ENCODE measurements at regions not wholly inside any gene's neighbourhood (a gene's known extent, or its start where the extent isn't known, plus 50 kb on each side); places are given as distances from the start of the nearest gene placed in this dataset.

- DNase-seq (ENCODE audit: low spot score in 2 of 2) = no peak
- Histone ChIP-seq H3K4me3 (no peak overlapping the region), H3K9me3 (no peaks in the 10 kb centered on the region), H3K27me3 (ENCODE audit: low read depth) (no peaks in the 10 kb centered on the region), H3K4me1 (peaks cover 3% of the 10 kb centered on the region; the same call in 1 of the 2 replicates), H3K36me3 (replicated peaks) (no peaks in the 10 kb centered on the region)
- in situ Hi-C loops (cut with MboI; ENCODE audit: low sequenced_read_pairs) = no loop called here
Measured at GRCh38 chr18:55786651-55787272, 198.8 kb upstream of the TCF4 start.

- H3K36me3 ChIP-seq (replicated peaks) = no peaks in the 10 kb centered on the region
- H3K4me1 ChIP-seq = peaks cover 11% of the 10 kb centered on the region
- H3K4me3 ChIP-seq = no peak overlapping the region
- in situ Hi-C loops (cut with MboI; ENCODE audit: low sequenced_read_pairs) = no loop called here
- no peaks in the 10 kb centered on the region for H3K27me3 ChIP-seq (ENCODE audit: low read depth)
- DNase-seq (ENCODE audit: low spot score in 2 of 2) = peak in 1 of 2 experiments; percentile 16
- H3K9me3 ChIP-seq = no peaks in the 10 kb centered on the region
Measured at GRCh38 chr18:55783921-55784320, 195.9 kb upstream of the TCF4 start.

- Histone ChIP-seq H3K36me3 (replicated peaks) (no peaks in the 10 kb centered on the region), H3K27me3 (ENCODE audit: low read depth) (peaks cover 3% of the 10 kb centered on the region; the same call in 1 of the 2 replicates), H3K4me1 (peaks cover 13% of the 10 kb centered on the region), H3K9me3 (no peaks in the 10 kb centered on the region), H3K4me3 (no peak overlapping the region)
- DNase-seq (ENCODE audit: low spot score in 2 of 2) = peak; percentile 64 to 70
- in situ Hi-C loops (cut with MboI; ENCODE audit: low sequenced_read_pairs) = no loop called here
Measured at GRCh38 chr18:55781481-55781957, 193.5 kb upstream of the TCF4 start.

DNA sequence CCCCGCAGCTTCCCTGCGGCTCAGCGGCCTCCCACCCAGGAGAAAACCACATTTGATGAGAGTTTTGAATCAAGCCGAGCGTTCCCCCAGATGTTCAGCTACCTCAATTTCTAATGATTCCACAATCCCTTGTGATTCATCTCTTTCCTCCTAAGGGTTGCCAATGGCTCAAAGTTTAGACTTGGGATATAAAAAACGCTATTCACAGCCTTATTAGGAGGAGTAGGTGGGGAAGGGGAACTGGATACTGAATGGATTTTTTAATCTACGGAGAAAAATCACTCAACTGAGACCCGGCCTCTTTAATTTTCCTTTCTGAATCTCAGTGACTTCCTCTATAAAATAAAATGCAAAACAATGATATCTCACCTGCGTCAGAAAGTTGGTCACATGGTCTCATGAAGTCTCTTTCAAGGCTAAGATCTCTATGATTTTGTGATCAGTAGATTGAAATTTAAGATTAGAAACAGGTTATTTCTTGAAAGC lies 192.6 kb upstream of the TCF4 start:
- in situ Hi-C loops (cut with MboI; ENCODE audit: low sequenced_read_pairs) = no loop called here

DNA sequence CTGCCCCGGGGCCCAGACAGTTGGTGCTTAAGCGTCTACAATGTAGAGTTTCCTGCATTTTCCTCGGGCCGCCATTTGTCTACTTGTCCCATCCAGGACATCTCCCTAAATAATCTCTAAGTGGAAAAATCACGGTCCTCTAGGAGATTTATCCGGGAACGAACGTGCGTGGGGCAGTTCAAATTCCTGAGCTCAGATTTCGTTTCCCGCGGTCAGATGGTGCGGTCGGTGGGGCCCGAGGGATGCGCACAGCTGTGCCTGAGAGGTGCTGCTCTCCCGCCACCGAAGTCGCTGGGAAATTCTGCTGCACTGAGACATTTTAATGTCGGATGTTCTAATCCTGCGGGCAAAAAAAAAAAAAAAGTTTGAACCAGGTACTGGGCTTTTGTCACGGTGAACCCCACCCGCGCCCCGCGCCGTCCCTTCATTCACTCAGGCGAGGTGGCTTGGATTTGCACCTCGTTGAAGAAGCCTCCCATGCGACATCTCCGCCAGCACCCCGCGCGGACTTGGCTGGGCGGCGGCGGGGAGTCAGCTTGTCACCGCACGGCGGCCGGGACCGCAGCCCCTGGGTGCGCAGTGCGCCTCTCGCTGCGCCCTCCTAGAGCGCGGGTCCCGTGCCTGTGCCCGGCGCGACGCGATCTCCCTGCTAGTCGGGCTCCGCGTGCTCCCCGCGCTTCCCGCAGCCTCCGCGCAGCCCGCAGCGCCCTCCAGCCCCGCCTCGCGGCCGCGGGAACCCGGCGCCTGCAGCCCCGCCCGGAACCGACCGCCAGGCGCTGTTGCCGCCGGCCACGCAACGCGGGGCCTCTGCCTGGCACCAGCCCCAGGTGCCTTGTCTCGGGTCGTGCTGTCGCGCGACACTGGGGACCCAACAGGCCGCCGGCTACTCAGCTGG lies 191.9 kb upstream of the TCF4 start:
- no peaks in the 10 kb centered on the region for H3K9me3 ChIP-seq
- DNase-seq (ENCODE audit: low spot score in 2 of 2) = peak in 1 of 2 experiments; percentile 53
- H3K4me3 ChIP-seq = peak overlapping the region; percentile 23
- in situ Hi-C loops (cut with MboI; ENCODE audit: low sequenced_read_pairs) = no loop called here
- H3K4me1 ChIP-seq = peaks cover 13% of the 10 kb centered on the region
- H3K27me3 ChIP-seq (ENCODE audit: low read depth) = peaks cover 3% of the 10 kb centered on the region; the same call in 1 of the 2 replicates
- H3K36me3 ChIP-seq (replicated peaks) = no peaks in the 10 kb centered on the region

More for the DNA sequence above, 192.6 kb upstream of the TCF4 start:
- H3K4me3 ChIP-seq = peak overlapping the region; percentile 23; the same call in 1 of the 2 replicates
- no peak for DNase-seq (ENCODE audit: low spot score in 2 of 2)
- no peaks in the 10 kb centered on the region for H3K9me3 ChIP-seq
- H3K4me1 ChIP-seq = peaks cover 13% of the 10 kb centered on the region
- peaks cover 3% of the 10 kb centered on the region; the same call in 1 of the 2 replicates for H3K27me3 ChIP-seq (ENCODE audit: low read depth)
- H3K36me3 ChIP-seq (replicated peaks) = no peaks in the 10 kb centered on the region

DNA sequence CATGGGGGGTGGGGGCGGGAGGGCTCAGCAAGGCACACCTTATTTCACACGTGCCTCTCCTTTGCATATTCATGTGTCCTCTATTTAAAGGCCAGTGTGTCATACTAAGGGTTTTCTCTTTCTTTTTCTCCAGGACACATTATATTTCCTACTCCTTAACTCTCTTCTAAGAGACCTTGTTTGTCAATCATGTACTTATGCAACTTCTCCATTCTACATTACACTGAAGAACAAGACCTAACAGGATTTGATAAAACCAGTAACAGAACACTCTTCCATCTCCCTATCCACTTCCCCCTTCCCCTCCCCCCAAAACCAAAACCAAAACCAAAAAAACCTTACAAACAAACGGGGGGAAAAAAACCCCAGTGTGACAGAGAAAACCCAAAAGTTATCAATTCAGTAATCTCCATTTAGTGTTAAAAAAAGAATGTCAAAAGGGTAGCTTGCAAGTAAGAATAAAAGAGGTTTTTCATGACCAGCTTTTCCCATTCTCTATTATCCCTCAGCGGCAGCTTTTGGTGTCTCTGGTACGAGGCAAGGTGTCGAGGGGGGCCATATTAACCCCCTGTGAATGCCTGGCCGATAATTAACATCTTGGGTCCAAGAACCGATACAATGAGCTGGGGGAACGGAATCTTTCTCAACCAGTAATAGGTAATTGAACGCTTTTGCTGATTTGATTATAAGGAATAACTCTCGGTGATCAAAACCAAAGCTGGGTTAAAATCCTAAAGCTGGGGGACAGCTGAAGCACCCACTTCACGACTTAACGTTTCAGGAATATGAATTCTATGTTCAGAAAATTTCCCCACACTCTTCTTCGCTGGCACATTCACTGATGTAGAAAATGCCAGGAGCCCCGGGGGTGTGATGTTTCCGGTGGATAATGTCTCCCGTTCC lies 191.0 kb upstream of the TCF4 start:
- Histone ChIP-seq H3K4me1 (peaks cover 13% of the 10 kb centered on the region), H3K4me3 (peak overlapping the region; percentile 23), H3K27me3 (ENCODE audit: low read depth) (peaks cover 3% of the 10 kb centered on the region; the same call in 1 of the 2 replicates), H3K9me3 (no peaks in the 10 kb centered on the region), H3K36me3 (replicated peaks) (no peaks in the 10 kb centered on the region)
- no peak for DNase-seq (ENCODE audit: low spot score in 2 of 2)
- in situ Hi-C loops (cut with MboI; ENCODE audit: low sequenced_read_pairs) = no loop called here

DNA sequence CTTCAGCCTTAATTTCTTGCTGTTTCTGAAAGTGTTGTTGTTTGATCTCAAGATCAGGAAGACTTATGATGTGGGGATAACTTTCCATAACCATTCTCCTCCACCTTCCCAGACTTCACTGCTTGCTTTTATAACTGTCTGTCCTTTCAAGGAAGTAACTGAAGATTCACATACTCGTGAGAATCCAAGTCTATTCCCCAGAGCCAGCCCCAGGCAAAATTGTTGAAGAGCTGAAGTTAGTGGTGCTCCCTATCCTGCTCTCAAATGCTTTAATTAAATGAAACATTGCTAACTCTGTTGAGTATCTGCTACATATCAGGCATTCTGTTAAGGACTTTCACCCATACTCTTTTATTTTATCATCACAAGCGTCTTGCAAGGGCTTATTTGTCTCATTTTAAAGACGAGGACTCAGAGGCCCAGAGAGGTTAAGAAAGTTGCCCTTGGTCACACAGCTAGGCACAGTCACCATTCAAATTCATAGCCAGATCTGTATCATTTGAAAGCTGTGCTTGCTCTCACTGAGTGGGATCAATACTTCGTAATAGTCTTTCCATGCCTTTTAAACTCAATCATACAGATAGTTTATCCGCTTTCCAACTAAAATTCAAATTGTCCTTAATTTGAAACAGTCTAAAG lies 189.8 kb upstream of the TCF4 start:
- Histone ChIP-seq H3K9me3 (no peaks in the 10 kb centered on the region), H3K36me3 (replicated peaks) (no peaks in the 10 kb centered on the region), H3K27me3 (ENCODE audit: low read depth) (peaks cover 3% of the 10 kb centered on the region; the same call in 1 of the 2 replicates), H3K4me1 (peaks cover 13% of the 10 kb centered on the region), H3K4me3 (no peak overlapping the region)
- DNase-seq (ENCODE audit: low spot score in 2 of 2) = no peak
- in situ Hi-C loops (cut with MboI; ENCODE audit: low sequenced_read_pairs) = no loop called here

GRCh38 chr18:55775972-55776371 lies 188.0 kb upstream of the TCF4 start:
- no peak overlapping the region for H3K4me3 ChIP-seq
- in situ Hi-C loops (cut with MboI; ENCODE audit: low sequenced_read_pairs) = no loop called here
- H3K9me3 ChIP-seq = no peaks in the 10 kb centered on the region
- peaks cover 3% of the 10 kb centered on the region; the same call in 1 of the 2 replicates for H3K27me3 ChIP-seq (ENCODE audit: low read depth)
- no peak for DNase-seq (ENCODE audit: low spot score in 2 of 2)
- no peaks in the 10 kb centered on the region for H3K36me3 ChIP-seq (replicated peaks)
- H3K4me1 ChIP-seq = peaks cover 10% of the 10 kb centered on the region

GRCh38 chr18:55774505-55774904 lies 186.5 kb upstream of the TCF4 start:
- no peaks in the 10 kb centered on the region for H3K9me3 ChIP-seq

DNA sequence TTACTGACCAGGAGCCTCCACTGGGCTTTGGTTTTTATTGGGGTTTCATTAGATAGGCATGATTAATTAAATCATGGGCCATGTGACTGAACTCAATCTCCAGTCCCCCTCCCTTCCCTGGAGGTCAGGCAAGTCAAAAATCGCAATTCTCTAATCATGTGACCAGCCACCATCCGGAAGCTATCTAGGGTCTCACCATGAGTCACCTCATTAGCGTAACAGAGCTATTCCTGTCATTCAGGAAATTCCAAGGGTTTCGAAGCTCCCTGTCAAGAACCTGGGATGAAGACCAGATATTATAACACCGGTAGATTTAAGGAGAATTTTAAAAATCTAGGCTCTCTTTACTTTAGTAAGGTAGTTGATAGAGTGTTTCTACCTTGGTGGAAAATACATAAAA lies 180.3 kb upstream of the TCF4 start:
- Histone ChIP-seq H3K36me3 (replicated peaks) (no peaks in the 10 kb centered on the region), H3K4me1 (no peaks in the 10 kb centered on the region), H3K27me3 (ENCODE audit: low read depth) (no peaks in the 10 kb centered on the region), H3K9me3 (no peaks in the 10 kb centered on the region), H3K4me3 (no peak overlapping the region)
- in situ Hi-C loops (cut with MboI; ENCODE audit: low sequenced_read_pairs) = loop anchor here (25.0 kb wide), 1 partner anchor 531 kb away; no protein-coding TSS in a partner anchor
- no peak for DNase-seq (ENCODE audit: low spot score in 2 of 2)

More at GRCh38 chr18:55774505-55774904, 186.5 kb upstream of the TCF4 start:
- Histone ChIP-seq H3K27me3 (ENCODE audit: low read depth) (peaks cover 3% of the 10 kb centered on the region; the same call in 1 of the 2 replicates), H3K36me3 (replicated peaks) (no peaks in the 10 kb centered on the region), H3K4me1 (peaks cover 8% of the 10 kb centered on the region), H3K4me3 (no peak overlapping the region)
- in situ Hi-C loops (cut with MboI; ENCODE audit: low sequenced_read_pairs) = loop anchor here (25.0 kb wide), 1 partner anchor 537 kb away; no protein-coding TSS in a partner anchor
- no peak for DNase-seq (ENCODE audit: low spot score in 2 of 2)

DNA sequence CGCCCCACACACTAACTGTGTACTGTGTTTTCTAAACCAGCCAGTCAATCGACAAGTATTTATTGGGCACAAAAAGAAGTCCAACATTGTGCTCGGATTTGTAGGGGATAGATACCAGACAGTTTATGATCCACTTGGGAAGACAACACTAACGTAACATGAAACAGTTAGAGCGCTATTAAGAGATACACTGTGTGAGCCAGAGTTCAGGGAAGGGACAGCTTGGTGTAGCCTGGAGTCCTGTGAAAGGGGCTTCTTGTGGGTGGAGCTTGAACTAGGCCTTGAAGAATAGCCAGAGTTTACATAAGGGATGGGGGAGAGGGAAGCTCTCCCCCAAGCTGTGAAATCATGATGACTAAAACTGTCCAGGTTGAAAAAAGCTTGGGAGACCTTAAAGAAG lies 176.4 kb upstream of the TCF4 start:
- Histone ChIP-seq H3K36me3 (replicated peaks) (no peaks in the 10 kb centered on the region), H3K27me3 (ENCODE audit: low read depth) (no peaks in the 10 kb centered on the region), H3K4me1 (no peaks in the 10 kb centered on the region), H3K4me3 (no peak overlapping the region), H3K9me3 (no peaks in the 10 kb centered on the region)
- in situ Hi-C loops (cut with MboI; ENCODE audit: low sequenced_read_pairs) = loop anchor here (25.0 kb wide), 1 partner anchor 527 kb away; no protein-coding TSS in a partner anchor
- no peak for DNase-seq (ENCODE audit: low spot score in 2 of 2)

- in situ Hi-C loops (cut with MboI; ENCODE audit: low sequenced_read_pairs) = loop anchor here (25.0 kb wide), 1 partner anchor 527 kb away; no protein-coding TSS in a partner anchor
- Histone ChIP-seq H3K36me3 (replicated peaks) (no peaks in the 10 kb centered on the region), H3K9me3 (no peaks in the 10 kb centered on the region), H3K4me1 (no peaks in the 10 kb centered on the region), H3K27me3 (ENCODE audit: low read depth) (no peaks in the 10 kb centered on the region), H3K4me3 (no peak overlapping the region)
- no peak for DNase-seq (ENCODE audit: low spot score in 2 of 2)
Measured at GRCh38 chr18:55763805-55764204, 175.8 kb upstream of the TCF4 start.

Measured in HAP-1 (cell line).